SW 1271 (cell line): ENCODE measurements at regions not wholly inside any gene's neighbourhood (a gene's known extent, or its start where the extent isn't known, plus 50 kb on each side); places are given as distances from the start of the nearest gene placed in this dataset.
"Not testable (repeated sequence)": the region's sequence is repeated elsewhere in the genome, so short reads cannot be mapped to it uniquely, and the experiment has no call there.

Experiments
- DNase-seq, 2 experiments: peaks; one replicate each; lab custom pipeline; 2025; lab: John Stamatoyannopoulos, UW

- no peak for DNase-seq
Observed at GRCh38 chr21:16116798-16117197, 387.0 kb downstream of the USP25 start.

- no peak for DNase-seq
Observed at GRCh38 chr21:16117331-16117730, 387.5 kb downstream of the USP25 start.

DNA sequence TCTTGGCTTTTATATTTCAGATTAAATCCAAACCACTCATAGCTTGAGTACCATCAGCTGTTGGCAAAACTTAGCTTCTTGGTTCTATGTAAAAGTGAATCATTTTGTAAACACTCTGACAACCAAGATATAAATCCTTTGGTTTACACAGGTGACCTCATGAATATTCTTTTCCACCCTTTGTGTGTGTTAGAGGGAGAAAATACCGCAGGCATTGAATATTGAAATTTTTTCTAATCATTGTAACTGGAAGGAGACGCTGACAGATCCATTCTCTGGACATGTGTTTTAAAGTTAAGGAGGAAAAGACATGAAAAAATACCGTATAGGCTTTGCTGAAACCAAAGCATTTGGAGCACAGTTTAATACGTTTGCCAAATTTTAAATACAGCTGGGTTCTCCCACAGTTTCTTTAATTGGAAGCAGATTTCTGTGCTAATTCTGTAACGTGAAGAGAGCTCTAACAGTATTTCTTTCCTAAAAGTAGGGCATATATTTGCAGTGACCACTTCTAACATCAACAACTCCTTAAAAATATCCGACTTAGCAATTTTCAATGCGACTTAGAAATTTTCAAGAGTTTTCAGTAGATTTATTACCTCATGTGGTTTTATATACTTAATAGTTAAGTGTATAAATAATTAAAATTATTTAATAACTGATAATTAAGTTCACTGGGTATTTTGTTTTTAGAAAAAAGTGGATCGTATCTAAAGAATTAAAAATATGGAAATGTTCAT, 388.2 kb downstream of the USP25 start:
- no peak for DNase-seq

DNA sequence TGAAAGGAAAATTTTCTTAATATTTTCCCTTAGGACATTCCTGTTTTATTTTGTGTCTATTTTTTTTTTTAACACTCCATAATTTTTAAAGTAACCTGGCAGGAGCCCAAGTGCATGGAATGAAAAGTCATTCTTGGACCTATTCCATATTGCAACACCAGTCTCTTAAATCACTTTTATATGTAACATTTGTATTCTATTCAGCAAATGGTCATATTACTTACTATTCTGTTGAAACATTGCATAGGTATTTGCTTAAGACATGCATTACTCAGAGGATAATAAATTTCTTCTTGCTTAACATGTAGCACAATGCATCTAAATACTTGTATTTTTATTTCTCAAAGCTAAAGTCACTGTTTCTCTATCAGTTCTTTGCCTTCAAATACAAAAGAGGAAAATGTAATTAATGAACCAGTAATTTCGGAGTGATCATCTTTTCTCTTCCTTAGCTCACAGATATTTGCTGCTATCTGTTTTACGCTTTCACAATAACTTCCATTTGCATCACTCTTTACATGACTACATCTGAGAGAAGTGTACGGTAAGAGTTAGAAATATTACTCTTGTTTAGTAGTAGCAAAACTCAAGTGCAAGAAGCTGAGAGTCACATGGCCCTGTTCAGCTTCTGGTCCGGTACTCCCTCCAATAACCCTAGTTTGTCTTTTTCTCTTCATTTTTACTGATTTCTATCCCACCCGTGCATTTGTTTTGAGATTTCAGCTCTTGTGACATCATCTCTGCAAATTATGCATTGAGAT, 394.8 kb downstream of the USP25 start:
- DNase-seq, result no peak

DNA sequence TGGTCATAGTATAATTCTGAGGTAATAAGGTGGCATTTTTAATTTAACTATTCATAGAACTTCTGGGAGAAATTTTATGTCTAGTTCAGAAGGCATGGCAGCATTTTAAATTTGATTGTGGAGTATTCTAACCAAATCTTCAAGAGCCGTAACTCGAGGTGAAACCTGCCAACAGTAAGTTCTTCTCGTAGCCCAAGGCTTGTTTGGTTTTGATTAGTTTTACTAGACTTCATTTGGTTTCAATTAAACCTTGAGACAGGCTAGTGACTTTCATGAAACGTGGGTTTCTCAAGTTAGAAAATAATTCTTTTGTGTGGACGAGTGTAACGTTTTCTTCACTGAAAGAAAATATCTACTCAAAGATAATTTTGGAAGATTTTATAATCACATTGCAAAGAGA, 395.5 kb downstream of the USP25 start:
- DNase-seq, result no peak

- not testable (repeated sequence) for DNase-seq
Observed at GRCh38 chr21:16132453-16132852, 402.7 kb downstream of the USP25 start.

DNA sequence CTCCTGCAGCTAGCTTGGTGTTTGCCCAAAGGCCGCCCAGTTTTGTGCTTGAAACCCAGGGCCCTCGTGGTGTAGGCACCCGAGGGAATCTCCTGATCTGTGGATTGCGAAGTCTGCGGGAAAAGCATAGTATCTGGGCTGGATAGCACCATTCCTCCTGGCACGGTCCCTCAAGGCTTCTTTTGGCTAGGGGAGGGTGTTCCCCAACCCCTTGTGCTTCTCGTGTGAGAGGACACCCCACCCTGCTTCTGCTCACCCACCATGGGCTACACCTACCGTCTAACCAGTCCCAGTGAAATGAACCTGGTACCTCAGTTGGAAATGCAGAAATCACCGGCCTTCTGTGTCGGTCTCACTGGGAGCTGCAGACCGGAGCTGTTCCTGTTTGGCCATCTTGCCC, 403.5 kb downstream of the USP25 start:
- no peak for DNase-seq

GRCh38 chr21:16134134-16134533, 404.4 kb downstream of the USP25 start:
- no peak for DNase-seq

- no peak for DNase-seq
Observed at GRCh38 chr21:16137106-16137505, 407.3 kb downstream of the USP25 start.

GRCh38 chr21:16145052-16145451, 415.3 kb downstream of the USP25 start:
- no peak for DNase-seq

DNA sequence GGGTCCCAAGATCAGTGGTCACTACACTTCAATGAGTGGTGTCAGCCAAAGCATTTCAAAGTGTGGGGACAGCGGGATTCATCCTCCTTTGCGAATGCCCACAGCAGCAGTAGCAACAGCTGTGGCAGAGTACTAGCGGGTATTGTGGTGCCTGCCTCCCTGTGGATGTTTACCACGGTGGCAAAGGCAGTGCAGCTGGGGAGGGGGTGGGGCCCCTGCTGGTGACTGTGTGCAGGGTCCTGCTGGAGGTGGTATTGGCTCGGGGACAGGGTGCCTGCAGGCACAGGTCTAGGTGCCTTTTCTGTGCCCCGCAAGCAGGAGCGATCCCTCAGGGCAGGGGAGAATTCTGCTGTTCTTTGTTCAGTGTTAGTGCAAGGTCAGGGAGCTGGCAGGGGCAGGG, 415.7 kb downstream of the USP25 start:
- no peak for DNase-seq

DNA sequence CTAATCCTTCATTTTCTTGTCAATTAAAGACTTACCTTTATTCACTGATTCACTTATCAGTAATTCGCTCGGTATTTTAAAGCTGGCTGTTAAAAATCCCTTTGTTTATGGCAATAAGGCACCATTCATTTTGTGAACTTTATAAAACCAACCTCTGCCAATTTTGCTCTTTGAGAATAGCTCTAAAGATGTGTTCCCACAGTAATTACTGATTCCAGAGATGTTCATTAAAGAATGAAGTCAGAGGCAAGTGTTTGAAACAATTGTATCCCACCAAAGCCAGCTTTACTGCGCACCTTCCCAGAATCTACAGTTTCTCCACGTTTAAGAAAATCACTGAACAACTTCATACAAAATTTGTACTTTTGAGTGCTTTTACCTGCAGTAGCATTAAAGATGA, 424.5 kb downstream of the USP25 start:
- DNase-seq, result no peak

GRCh38 chr21:16154951-16155635, 425.3 kb downstream of the USP25 start:
- DNase-seq, result no peak

DNA sequence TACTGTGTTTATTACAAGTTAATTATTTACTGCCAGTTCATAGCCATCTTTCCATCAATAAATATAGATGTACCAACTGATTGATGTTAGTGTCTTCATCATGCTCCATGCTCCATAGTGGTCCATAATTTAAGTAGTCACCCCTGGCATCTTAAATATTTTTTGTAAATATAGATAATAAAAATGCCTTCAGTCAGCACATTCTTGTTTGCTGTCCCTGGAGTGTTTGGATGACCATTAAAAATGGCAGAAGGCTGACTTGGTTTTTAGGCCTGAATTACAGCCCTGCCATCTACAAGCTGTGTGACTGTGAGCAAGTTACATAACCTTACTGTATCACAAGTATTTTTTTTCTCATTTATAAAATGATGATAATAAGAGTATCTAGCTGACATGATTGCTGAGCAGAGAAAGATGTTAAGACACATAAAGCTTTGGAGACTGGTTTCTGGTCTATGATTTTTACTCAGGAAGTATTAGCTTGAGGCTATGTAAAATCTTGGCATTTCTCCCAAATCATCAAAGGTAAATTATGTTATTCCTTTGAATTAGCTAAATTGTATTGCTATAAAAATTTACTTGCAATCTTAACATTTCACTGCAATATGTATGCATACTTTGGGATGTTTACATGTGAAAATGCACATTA, 427.2 kb downstream of the USP25 start:
- DNase-seq, result no peak

DNA sequence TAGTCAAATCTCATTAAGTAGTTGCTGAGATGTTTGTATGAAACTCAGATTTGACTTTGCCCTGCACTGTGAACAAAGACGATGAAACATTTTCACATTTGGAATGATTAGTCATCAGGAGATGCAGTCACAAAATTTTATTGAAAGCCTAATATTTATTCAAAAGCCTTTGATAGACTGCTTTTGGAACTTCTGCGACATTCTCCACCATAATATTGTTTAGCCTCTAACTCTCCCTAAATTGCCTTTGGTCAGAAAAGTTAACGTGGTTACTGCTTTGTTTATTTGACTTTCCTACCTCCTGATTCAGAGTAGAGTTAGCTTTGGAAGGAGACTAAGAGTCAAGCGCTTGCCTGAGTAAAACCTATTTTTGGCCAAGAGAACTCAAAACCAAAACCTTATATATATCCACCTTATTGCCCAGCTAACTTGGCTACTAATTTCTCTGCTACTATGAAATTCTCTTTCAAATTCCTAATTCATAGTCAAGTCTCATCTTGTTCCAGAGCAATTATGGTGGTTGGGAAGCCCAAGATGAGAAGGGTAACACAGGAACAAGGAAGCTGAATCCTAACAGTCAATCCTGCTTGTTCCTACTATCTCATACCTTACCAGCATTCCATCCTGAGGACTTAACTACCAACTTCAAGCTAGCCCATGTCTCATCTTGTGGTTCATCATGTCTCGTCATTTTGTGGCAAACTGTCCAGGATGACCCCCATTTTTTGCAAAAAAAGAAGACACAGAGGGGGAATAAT, 429.6 kb downstream of the USP25 start:
- no peak for DNase-seq

- no peak for DNase-seq
Observed at GRCh38 chr21:16159971-16160350, 430.2 kb downstream of the USP25 start.

GRCh38 chr21:16162953-16163352, 433.2 kb downstream of the USP25 start:
- DNase-seq, result no peak

DNA sequence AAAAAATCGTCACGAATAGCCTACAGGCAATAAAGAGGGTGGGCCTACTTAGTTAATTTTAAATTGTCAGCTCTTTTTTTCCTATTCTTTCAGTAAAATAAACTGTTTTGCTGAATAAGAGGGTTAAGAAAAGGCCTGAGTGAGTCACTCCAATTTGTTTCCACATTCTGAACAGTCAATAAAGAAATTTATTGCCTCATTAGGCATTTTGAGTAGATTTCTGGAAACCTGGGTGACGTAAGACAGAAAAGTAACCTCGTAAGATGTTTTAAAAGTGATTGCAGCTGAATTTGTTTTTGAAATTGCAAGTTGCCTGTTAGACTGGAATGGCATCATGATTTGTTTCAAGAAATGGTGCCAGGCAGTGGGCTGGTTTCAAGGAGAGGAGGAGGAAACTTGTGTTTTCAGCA, 439.3 kb downstream of the USP25 start:
- DNase-seq, result no peak

DNA sequence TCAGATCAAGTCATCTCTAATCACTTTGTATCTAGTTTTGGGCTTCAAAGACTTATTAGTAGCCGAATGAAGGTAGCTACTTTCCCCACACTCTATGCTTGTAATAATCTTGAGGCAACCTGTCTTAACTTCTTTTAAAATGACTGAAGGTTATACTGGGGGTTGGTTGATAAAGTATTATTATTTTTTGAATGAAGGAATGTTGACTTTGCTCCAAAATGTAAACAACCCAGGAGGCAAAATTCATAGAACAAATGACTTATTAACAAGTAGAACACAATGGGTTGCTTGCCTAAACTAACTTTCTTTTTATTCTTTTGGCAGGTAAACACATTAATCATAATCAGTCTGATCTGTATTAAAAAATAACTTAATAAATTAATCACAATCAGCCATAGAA, 440.0 kb downstream of the USP25 start:
- DNase-seq, result no peak

GRCh38 chr21:16176570-16176969, 446.8 kb downstream of the USP25 start:
- DNase-seq, result no peak

DNA sequence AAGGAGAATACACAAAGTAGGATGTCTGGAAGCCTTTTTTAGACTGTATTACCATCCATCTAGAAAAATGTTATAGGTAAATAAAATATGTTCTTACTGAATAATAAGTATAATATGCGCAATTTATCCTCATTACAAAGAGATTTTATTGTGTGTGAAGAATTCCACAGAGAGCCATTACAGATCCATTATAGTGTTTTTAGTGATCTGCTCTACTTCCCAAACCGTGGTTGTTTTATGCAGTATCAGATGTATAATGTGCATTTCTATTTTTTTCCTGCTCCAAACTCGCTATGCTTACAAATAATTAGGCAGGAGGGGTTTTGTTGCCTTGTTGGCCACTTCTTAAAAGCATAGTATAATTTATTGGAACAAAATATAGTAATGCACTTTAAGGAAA, 447.8 kb downstream of the USP25 start:
- DNase-seq, result no peak

DNA sequence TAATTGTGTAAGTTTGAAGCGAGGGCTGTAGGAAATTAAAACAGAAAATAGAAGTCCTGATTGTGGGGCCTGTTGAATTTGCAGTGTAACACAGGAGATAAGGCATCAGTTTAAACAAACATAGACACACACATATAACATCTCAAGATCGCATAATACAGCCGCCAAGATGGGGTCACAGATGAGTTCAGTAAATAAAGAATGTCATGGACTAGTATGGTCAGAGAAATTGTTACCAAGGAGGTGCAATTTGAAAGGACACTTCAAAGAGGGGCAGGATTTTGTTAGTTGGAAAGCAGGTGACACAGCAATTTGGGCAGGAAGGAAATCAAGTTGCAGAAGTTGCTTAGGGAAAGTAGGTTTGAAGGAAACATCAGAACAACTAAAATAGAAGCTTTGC, 450.0 kb downstream of the USP25 start:
- no peak for DNase-seq
